ENCODE measurements at regions not wholly inside any gene's neighbourhood (a gene's known extent, or its start where the extent isn't known, plus 50 kb on each side); places are given as distances from the start of the nearest gene placed in this dataset.
A peak's percentile ranks its signal among the peaks of the same experiment; 100 is the strongest.
"Not testable (repeated sequence)": the region's sequence is repeated elsewhere in the genome, so short reads cannot be mapped to it uniquely, and the experiment has no call there.

DNA sequence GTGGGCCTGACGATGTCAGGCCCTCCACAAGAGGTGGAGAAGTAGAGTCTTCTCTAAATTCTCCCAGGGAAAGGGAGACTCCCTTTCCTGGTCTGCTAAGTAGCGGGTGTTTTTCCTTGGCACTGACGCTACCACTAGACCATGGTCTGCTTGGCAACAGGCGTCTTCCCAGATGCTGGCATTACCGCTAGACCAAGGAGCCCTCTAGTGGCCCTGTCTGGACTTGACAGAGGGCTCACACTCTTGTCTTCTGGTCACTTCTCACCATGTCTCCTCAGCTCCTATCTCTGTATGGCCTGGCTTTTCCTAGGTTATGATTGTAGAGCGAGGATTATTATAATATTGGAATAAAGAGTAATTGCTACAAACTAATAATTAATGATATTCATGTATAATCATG lies 51.1 kb upstream of the RASSF6 start:
- WGBS = 89% methylated on average over 6 of the region's 6 CpGs

DNA sequence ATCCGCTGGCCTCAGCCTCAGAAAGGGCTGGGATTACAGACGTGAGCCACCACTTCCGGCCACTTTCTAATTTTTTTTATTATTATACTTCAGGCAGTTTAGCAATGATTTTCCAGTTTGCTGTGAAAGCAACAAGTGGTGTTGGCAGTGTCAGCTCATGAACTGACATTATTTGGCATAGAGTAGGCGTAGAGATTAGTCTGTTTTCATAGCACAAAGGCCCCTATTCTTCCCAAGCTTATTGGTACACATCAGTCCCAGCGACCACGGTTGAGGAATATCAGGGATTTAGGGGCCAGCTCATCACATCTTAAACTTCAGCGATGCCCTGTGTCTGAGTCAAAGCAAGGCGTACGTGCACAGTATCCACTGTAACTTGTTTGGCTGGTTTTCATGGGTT lies 53.0 kb upstream of the RASSF6 start:
- TF ChIP-seq EP300 (IDR thresholded peaks at IDR 0.05) = no peak
- H3K27ac ChIP-seq (replicated peaks in 1 of 4) = no peak overlapping the region
- no peaks in the 10 kb centered on the region for H3K36me3 ChIP-seq
- intact Hi-C loops (cut with DNase I) = no loop called here
- H3K27me3 ChIP-seq = no peaks in the 10 kb centered on the region
- H3K4me3 ChIP-seq = no peak overlapping the region
- H3K4me1 ChIP-seq = peaks cover 0 to 10% (median 4%) of the 10 kb centered on the region in 4 donors
- WGBS = 87% methylated on average over 9 of the region's 9 CpGs
- no peaks in the 10 kb centered on the region for H3K9me3 ChIP-seq
- no peak for DNase-seq (ENCODE audit: extremely low spot score)

More for the DNA sequence above, 51.1 kb upstream of the RASSF6 start:
- TF ChIP-seq, protein P1, sequence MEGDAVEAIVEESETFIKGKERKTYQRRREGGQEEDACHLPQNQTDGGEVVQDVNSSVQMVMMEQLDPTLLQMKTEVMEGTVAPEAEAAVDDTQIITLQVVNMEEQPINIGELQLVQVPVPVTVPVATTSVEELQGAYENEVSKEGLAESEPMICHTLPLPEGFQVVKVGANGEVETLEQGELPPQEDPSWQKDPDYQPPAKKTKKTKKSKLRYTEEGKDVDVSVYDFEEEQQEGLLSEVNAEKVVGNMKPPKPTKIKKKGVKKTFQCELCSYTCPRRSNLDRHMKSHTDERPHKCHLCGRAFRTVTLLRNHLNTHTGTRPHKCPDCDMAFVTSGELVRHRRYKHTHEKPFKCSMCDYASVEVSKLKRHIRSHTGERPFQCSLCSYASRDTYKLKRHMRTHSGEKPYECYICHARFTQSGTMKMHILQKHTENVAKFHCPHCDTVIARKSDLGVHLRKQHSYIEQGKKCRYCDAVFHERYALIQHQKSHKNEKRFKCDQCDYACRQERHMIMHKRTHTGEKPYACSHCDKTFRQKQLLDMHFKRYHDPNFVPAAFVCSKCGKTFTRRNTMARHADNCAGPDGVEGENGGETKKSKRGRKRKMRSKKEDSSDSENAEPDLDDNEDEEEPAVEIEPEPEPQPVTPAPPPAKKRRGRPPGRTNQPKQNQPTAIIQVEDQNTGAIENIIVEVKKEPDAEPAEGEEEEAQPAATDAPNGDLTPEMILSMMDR (IDR thresholded peaks at IDR 0.05) = peak in 1 of 3 experiments; percentile 2
- H3K9me3 ChIP-seq; DNase-seq (ENCODE audit: extremely low spot score); H3K27me3 ChIP-seq; H3K27ac ChIP-seq (replicated peaks in 1 of 4); H3K4me1 ChIP-seq; H3K36me3 ChIP-seq; H3K4me3 ChIP-seq; intact Hi-C loops (cut with DNase I): not testable (repeated sequence)

DNA sequence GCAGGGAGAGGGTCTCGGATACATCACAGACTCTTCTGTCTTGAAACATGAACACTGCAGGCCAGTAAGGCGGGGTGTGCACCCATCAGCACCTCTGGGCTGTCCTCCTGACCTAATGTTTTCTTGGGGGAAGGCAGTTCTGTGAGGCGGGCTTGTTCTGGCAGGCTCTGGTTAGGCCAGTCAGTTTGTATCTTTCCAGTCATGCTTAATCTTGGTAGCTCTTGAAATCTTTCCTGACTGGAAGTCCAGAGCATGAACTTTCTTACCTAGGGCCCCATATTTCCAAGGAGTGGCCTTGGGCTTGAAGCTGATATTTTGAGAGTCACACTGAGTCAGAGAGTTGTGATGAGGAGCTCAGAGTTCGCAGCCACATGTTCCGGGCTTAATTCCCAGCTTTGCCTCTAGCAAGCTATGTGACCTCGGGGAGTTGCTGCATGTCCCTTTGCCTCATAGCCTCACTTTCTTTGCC lies 54.2 kb upstream of the RASSF6 start:
- Histone ChIP-seq H3K9me3 (no peaks in the 10 kb centered on the region), H3K4me1 (peaks cover 0 to 10% (median 4%) of the 10 kb centered on the region in 4 donors), H3K27ac (replicated peaks in 1 of 4) (no peak overlapping the region), H3K36me3 (no peaks in the 10 kb centered on the region), H3K27me3 (no peaks in the 10 kb centered on the region), H3K4me3 (no peak overlapping the region)
- TF ChIP-seq POLR2AphosphoS5 (IDR thresholded peaks at IDR 0.05) (no peak), EP300 (IDR thresholded peaks at IDR 0.05) (no peak), POLR2A (IDR thresholded peaks at IDR 0.05; ENCODE audit: low read depth) (no peak)
- TF ChIP-seq, protein P1 (IDR thresholded peaks at IDR 0.05) = no peak
- 94% methylated on average over 6 of the region's 6 CpGs for WGBS
- no peak for DNase-seq (ENCODE audit: extremely low spot score)
- intact Hi-C loops (cut with DNase I) = no loop called here

DNA sequence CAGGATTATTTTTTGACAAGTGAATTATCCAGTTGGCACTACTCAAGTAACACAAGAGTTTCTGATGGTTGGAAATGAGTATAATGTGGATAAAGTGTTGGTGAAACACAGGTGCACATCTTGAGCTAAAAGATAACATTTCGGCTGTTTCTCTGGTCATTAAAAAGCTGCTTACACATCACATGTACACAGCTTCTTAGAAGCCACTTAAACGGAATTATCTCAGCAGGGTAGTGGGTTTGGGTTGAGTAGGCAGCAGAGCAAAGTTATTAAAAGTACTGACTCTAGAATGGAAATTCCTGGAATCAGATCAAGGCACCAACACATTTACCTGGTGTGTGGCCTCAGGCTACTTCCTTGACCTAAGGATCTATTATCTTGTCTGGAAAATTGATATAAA lies 55.4 kb upstream of the RASSF6 start:
- Histone ChIP-seq H3K27me3 (no peaks in the 10 kb centered on the region), H3K27ac (replicated peaks in 1 of 4) (no peak overlapping the region), H3K4me1 (peaks cover 0 to 10% (median 3%) of the 10 kb centered on the region in 4 donors), H3K9me3 (no peaks in the 10 kb centered on the region), H3K4me3 (no peak overlapping the region), H3K36me3 (no peaks in the 10 kb centered on the region)
- TF ChIP-seq POLR2A (IDR thresholded peaks at IDR 0.05; ENCODE audit: low read depth) (no peak), EP300 (IDR thresholded peaks at IDR 0.05) (no peak), POLR2AphosphoS5 (IDR thresholded peaks at IDR 0.05) (no peak)
- TF ChIP-seq, protein P1 (IDR thresholded peaks at IDR 0.05) = no peak
- DNase-seq (ENCODE audit: extremely low spot score) = no peak
- WGBS = 83% methylated on average over 2 of the region's 2 CpGs
- intact Hi-C loops (cut with DNase I) = no loop called here

DNA sequence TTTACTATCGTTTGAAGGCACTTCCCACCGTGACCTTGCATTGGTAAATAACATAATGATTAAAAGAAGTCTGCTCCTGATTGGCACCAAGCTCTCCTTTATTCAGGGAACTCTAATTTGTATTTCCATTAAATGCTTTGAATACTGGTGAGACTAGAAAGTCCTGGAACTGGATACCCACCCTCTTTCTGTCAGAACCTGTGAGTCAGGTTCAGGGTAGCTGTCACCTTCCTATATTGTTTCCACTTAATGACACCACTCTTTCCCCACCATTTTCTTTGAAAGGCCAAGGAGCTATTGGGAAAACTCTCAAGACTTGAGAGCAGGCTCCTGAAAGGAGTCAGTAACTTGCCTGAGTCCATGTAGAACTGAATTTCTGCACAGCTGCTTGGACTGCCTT lies 55.9 kb upstream of the RASSF6 start:
- no peak for TF ChIP-seq POLR2A (IDR thresholded peaks at IDR 0.05; ENCODE audit: low read depth)
- no peak for TF ChIP-seq EP300 (IDR thresholded peaks at IDR 0.05)
- TF ChIP-seq POLR2AphosphoS5 (IDR thresholded peaks at IDR 0.05) = no peak
- TF ChIP-seq, protein P1 (IDR thresholded peaks at IDR 0.05) = no peak
- intact Hi-C loops (cut with DNase I) = no loop called here
- no peaks in the 10 kb centered on the region for H3K9me3 ChIP-seq
- no peak for DNase-seq (ENCODE audit: extremely low spot score)
- 94% methylated on average over 2 of the region's 2 CpGs for WGBS
- H3K27me3 ChIP-seq = no peaks in the 10 kb centered on the region
- no peaks in the 10 kb centered on the region for H3K36me3 ChIP-seq
- no peak overlapping the region for H3K4me3 ChIP-seq
- H3K27ac ChIP-seq (replicated peaks in 1 of 4) = no peak overlapping the region
- H3K4me1 ChIP-seq = peaks cover 0 to 10% (median 3%) of the 10 kb centered on the region in 4 donors

Data from esophagus muscularis mucosa (tissue), 4 donors.